ENCODE measurements at regions not wholly inside any gene's neighbourhood (a gene's known extent, or its start where the extent isn't known, plus 50 kb on each side); places are given as distances from the start of the nearest gene placed in this dataset.

- Histone ChIP-seq H2AFZ (ENCODE audit: low read length) (no peak overlapping the region), H3K79me2 (ENCODE audit: insufficient read depth, low read length) (no peaks in the 10 kb centered on the region), H3K9ac (ENCODE audit: low read depth, low read length, poor library complexity, severe bottlenecking) (no peak overlapping the region), H4K20me1 (ENCODE audit: insufficient read depth, low read length, poor library complexity, severe bottlenecking) (no peaks in the 10 kb centered on the region), H3K4me3 (ENCODE audit: low read length, poor library complexity, severe bottlenecking) (no peak overlapping the region), H3K4me2 (ENCODE audit: low read depth, low read length, poor library complexity, severe bottlenecking) (no peak overlapping the region), H3K36me3 (ENCODE audit: insufficient read depth, low read length) (no peaks in the 10 kb centered on the region), H3K4me1 (ENCODE audit: insufficient read depth, low read length, poor library complexity, severe bottlenecking) (no peaks in the 10 kb centered on the region), H3K9me2 (replicated peaks; ENCODE audit: low read depth, low read length) (no peaks in the 10 kb centered on the region), H3K9me3 (ENCODE audit: insufficient read depth, low read depth, low read length) (no peaks in the 10 kb centered on the region), H3F3A (ENCODE audit: low read depth) (no peaks in the 10 kb centered on the region), H3K27me3 (ENCODE audit: insufficient read depth, low read length, poor library complexity, severe bottlenecking) (no peaks in the 10 kb centered on the region)
- TF ChIP-seq CTCF (conservative IDR thresholded peaks at IDR 0.05; ENCODE audit: low read length) (no peak), EZH2phosphoT487 (IDR thresholded peaks at IDR 0.05; ENCODE audit: borderline replicate concordance) (no peak)
These were observed 154.1 kb upstream of the MMADHC start for GRCh38 chr2:149741646-149742045.

- Histone ChIP-seq H3F3A (ENCODE audit: low read depth) (no peaks in the 10 kb centered on the region), H3K79me2 (ENCODE audit: insufficient read depth, low read length) (no peaks in the 10 kb centered on the region), H2AFZ (ENCODE audit: low read length) (no peak overlapping the region), H3K36me3 (ENCODE audit: insufficient read depth, low read length) (no peaks in the 10 kb centered on the region), H3K9me3 (ENCODE audit: insufficient read depth, low read depth, low read length) (no peaks in the 10 kb centered on the region), H3K4me2 (ENCODE audit: low read depth, low read length, poor library complexity, severe bottlenecking) (no peak overlapping the region), H3K4me3 (ENCODE audit: low read length, poor library complexity, severe bottlenecking) (no peak overlapping the region), H4K20me1 (ENCODE audit: insufficient read depth, low read length, poor library complexity, severe bottlenecking) (no peaks in the 10 kb centered on the region), H3K4me1 (ENCODE audit: insufficient read depth, low read length, poor library complexity, severe bottlenecking) (no peaks in the 10 kb centered on the region), H3K9ac (ENCODE audit: low read depth, low read length, poor library complexity, severe bottlenecking) (no peak overlapping the region), H3K27me3 (ENCODE audit: insufficient read depth, low read length, poor library complexity, severe bottlenecking) (no peaks in the 10 kb centered on the region), H3K9me2 (replicated peaks; ENCODE audit: low read depth, low read length) (no peaks in the 10 kb centered on the region)
- TF ChIP-seq CTCF (conservative IDR thresholded peaks at IDR 0.05; ENCODE audit: low read length) (no peak), EZH2phosphoT487 (IDR thresholded peaks at IDR 0.05; ENCODE audit: borderline replicate concordance) (no peak)
These were observed 152.9 kb upstream of the MMADHC start for GRCh38 chr2:149740490-149740889.

- H2AFZ ChIP-seq (ENCODE audit: low read length): no peak overlapping the region
- TF ChIP-seq CTCF (conservative IDR thresholded peaks at IDR 0.05; ENCODE audit: low read length) (no peak), EZH2phosphoT487 (IDR thresholded peaks at IDR 0.05; ENCODE audit: borderline replicate concordance) (no peak)
- H3K27me3 ChIP-seq (ENCODE audit: insufficient read depth, low read length, poor library complexity, severe bottlenecking): no peaks in the 10 kb centered on the region
- no peaks in the 10 kb centered on the region for H3K9me3 ChIP-seq (ENCODE audit: insufficient read depth, low read depth, low read length)
- H3K36me3 ChIP-seq (ENCODE audit: insufficient read depth, low read length): no peaks in the 10 kb centered on the region
- H3K9me2 ChIP-seq (replicated peaks; ENCODE audit: low read depth, low read length): no peaks in the 10 kb centered on the region
- no peak overlapping the region for H3K4me3 ChIP-seq (ENCODE audit: low read length, poor library complexity, severe bottlenecking)
- no peak overlapping the region for H3K4me2 ChIP-seq (ENCODE audit: low read depth, low read length, poor library complexity, severe bottlenecking)
- H4K20me1 ChIP-seq (ENCODE audit: insufficient read depth, low read length, poor library complexity, severe bottlenecking): no peaks in the 10 kb centered on the region
- H3K9ac ChIP-seq (ENCODE audit: low read depth, low read length, poor library complexity, severe bottlenecking): no peak overlapping the region
- H3K79me2 ChIP-seq (ENCODE audit: insufficient read depth, low read length): no peaks in the 10 kb centered on the region
- no peaks in the 10 kb centered on the region for H3K4me1 ChIP-seq (ENCODE audit: insufficient read depth, low read length, poor library complexity, severe bottlenecking)
- H3F3A ChIP-seq (ENCODE audit: low read depth): no peaks in the 10 kb centered on the region
These were observed 152.3 kb upstream of the MMADHC start for GRCh38 chr2:149739883-149740265.

Data from Loucy (cell line).